ENCODE measurements at regions not wholly inside any gene's neighbourhood (a gene's known extent, or its start where the extent isn't known, plus 50 kb on each side); places are given as distances from the start of the nearest gene placed in this dataset.

DNA sequence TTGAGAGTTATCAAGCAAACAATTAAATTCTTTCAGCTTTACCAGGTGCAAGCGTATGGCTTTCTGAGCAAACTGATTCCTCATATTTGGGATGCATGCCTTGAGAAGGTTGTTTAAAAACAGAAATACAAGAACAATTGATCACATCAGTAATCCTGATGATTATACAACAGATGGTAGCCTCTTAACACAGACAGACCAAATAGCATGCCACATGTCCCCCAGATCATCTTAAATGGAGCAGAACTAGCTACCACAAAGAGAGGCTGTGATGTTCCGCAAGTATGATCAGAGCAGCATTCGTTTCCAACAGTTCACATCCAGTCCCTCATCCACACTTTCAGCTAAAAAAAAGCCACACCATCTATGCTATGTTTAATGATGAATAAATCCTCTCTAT is 246.2 kb upstream of the NRSN1 start:
- Mint-ChIP-seq H3K4me3 (no peak overlapping the region), H3K4me1 (ENCODE audit: low read depth) (no peaks in the 10 kb centered on the region), H3K36me3 (ENCODE audit: low read depth) (no peaks in the 10 kb centered on the region), H3K27ac (no peak overlapping the region), H3K9me3 (no peaks in the 10 kb centered on the region), H3K27me3 (ENCODE audit: low read depth) (no peaks in the 10 kb centered on the region)
- DNase-seq (ENCODE audit: low spot score), result no peak

DNA sequence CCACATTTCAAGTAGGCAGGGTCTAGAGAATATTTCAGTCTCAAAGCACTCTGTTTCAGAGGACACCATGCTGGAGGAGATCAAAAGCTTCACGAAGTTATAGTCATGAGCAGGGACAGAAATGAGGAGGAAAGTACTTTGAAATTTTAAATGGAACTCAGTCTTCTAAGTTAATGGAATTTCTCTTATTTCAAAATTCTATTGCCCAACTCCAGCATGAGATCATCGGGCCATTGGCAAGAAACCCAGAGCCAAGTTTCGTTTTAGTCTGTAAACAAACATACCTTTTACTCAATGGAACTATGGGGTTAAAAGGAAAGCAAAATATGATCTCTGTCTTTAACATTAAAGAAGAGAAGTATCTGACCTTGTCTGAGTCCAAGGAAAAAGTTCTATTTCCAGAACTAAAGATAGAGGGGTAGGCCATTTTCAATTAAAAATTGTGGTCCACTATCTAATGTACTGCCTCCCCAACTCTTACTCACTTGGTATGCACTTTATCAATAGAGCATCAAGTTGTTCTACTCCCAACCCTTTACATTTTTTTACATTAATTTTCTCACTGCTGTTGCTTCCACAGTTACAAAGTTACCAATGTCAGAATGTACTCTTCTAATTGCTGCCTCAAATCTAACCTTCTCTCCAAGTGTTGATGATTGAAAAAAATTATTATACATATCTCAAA is 235.3 kb upstream of the NRSN1 start:
- Mint-ChIP-seq H3K4me3 (no peak overlapping the region), H3K36me3 (ENCODE audit: low read depth) (no peaks in the 10 kb centered on the region), H3K4me1 (ENCODE audit: low read depth) (no peaks in the 10 kb centered on the region), H3K9me3 (no peaks in the 10 kb centered on the region), H3K27ac (no peak overlapping the region), H3K27me3 (ENCODE audit: low read depth) (no peaks in the 10 kb centered on the region)
- no peak for DNase-seq (ENCODE audit: low spot score)

DNA sequence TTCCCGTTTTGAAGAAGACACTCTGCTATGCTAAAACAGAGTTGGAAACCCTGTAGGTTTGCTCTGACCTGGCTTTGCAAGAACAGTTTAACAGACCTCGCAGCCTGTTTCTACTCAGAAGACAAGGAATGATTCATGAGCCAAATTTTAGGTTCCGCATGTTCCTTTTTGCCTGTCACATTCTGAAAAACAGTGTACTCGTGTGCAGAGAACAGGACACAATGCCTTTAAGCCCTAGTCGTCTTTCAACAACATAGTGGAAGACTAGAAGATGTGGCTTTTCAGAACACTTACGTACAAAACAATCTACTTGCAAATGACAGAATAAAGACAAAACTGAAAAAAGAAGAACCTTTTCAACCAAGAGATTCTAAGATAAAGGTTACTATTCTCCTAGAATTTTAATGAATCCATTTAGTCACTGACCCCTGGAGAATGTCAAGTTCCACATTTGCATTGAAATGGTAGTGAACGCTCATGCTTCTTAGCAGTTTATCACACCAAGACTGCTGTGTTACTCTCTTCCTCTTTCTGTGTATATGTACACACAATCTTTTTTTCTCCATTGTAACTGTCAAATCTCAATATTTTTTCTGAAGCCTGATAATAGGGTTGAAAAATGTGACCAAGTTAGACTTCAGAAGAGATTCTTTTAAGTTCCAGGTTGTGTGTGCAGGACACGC is 220.7 kb upstream of the NRSN1 start:
- no peak overlapping the region for H3K27ac Mint-ChIP-seq
- H3K9me3 Mint-ChIP-seq, result no peaks in the 10 kb centered on the region
- no peak overlapping the region for H3K4me3 Mint-ChIP-seq
- H3K36me3 Mint-ChIP-seq (ENCODE audit: low read depth), result no peaks in the 10 kb centered on the region
- H3K27me3 Mint-ChIP-seq (ENCODE audit: low read depth), result no peaks in the 10 kb centered on the region
- DNase-seq (ENCODE audit: low spot score), result no peak
- H3K4me1 Mint-ChIP-seq (ENCODE audit: low read depth), result no peaks in the 10 kb centered on the region

DNA sequence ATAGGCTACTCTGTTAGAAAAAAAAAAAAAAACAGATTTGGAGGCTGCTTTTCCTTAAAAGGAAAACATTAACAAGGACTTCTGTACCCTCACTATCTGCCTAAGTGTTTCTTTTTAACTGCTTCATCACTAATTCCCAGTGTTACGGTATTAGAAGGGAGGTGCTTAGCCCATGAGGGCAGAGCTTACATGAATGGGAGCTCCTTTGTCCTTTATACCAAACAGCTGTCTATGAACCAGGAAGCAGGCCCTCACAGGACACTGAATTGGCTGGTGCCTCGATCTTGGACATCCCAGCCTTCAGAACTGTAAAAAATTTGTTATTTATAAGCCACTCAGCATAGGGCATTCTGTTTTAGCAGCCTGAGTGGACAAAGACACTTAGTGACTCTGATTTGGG is 215.6 kb upstream of the NRSN1 start:
- Mint-ChIP-seq H3K4me1 (ENCODE audit: low read depth) (no peaks in the 10 kb centered on the region), H3K36me3 (ENCODE audit: low read depth) (no peaks in the 10 kb centered on the region), H3K27ac (no peak overlapping the region), H3K9me3 (no peaks in the 10 kb centered on the region), H3K4me3 (no peak overlapping the region), H3K27me3 (ENCODE audit: low read depth) (no peaks in the 10 kb centered on the region)
- DNase-seq (ENCODE audit: low spot score), result no peak

DNA sequence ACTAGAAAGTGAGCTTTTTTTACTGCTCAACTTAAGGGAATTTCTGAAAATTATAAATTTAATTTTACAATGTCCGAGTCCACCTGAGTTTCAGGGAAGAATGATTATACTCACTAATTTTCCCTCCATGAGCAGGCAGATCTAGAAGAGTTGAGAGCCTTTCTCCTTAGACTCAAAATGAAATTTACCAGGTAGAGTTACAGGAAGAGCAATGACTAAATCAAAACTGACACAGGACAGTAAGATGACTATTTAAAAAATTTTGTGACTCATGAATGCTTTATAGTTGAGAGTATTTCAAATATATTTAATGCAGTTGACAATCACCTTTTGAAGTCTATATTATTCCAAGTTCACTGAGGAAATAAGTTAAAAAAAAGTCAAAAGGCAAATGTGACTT is 198.1 kb upstream of the NRSN1 start:
- no peak for DNase-seq (ENCODE audit: low spot score)
- H3K9me3 Mint-ChIP-seq, result peaks cover 7% of the 10 kb centered on the region
- H3K4me3 Mint-ChIP-seq, result no peak overlapping the region
- H3K27me3 Mint-ChIP-seq (ENCODE audit: low read depth), result no peaks in the 10 kb centered on the region
- no peaks in the 10 kb centered on the region for H3K36me3 Mint-ChIP-seq (ENCODE audit: low read depth)
- no peaks in the 10 kb centered on the region for H3K4me1 Mint-ChIP-seq (ENCODE audit: low read depth)
- H3K27ac Mint-ChIP-seq, result no peak overlapping the region

DNA sequence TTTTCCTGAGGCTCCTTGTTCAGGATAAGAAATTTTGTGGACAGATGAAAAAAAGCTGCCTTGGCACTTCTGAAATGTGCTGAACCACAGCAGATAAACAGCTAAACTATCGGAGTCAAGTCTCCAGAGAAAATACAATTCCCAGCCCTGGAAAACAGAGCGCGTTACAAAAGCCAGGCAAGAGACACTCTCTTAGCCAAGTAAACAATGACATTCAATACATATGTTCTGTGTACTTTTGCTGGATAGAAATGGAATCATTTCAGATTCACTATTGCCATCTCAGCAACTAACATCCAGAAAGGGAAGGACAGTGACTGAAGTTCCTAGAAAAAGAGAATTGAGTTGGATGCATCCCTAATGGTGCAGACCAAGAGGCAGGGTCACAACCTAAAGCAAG is 196.8 kb upstream of the NRSN1 start:
- Mint-ChIP-seq H3K4me3 (no peak overlapping the region), H3K36me3 (ENCODE audit: low read depth) (no peaks in the 10 kb centered on the region), H3K27ac (no peak overlapping the region), H3K4me1 (ENCODE audit: low read depth) (no peaks in the 10 kb centered on the region), H3K27me3 (ENCODE audit: low read depth) (no peaks in the 10 kb centered on the region), H3K9me3 (peaks cover 7% of the 10 kb centered on the region)
- no peak for DNase-seq (ENCODE audit: low spot score)

DNA sequence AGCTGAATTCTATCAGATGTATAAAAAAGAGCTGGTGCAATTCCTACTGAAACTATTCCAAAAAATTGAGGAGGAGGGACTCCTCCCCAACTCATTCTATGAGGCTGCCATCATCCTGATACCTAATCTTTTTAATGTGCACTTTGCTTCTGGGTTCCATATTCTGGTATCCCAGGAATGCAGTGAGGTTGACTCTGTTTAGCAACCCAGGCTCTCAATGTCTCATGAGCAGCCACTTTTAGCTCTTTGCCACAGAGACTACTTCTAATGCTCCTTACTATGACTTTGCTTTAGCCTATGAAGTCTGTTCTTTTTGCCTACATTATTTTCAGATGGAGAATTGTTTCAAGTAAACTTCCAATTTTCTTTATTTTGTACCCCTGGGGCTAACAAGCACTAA is 185.5 kb upstream of the NRSN1 start:
- Mint-ChIP-seq H3K36me3 (ENCODE audit: low read depth) (no peaks in the 10 kb centered on the region), H3K27ac (no peak overlapping the region), H3K4me1 (ENCODE audit: low read depth) (no peaks in the 10 kb centered on the region), H3K27me3 (ENCODE audit: low read depth) (no peaks in the 10 kb centered on the region), H3K9me3 (no peaks in the 10 kb centered on the region), H3K4me3 (no peak overlapping the region)
- no peak for DNase-seq (ENCODE audit: low spot score)

DNA sequence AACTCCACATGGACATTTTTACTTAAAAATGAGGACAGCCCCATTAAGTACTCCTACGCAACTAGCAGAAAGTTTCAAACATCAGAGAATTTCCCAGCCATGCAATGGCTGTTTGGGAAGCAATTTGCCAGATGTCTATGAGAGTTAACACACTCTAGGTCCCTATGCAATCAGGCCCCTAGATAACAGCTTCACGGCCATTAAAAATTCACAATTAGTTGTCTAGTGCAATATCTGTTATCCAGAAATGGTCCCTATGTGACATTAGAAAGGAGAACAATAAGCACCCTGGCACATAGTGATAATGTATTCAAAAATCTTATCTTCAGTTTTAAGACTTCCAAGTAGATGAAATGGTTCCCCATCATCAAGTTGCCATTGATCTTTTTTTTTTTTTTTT is 174.3 kb upstream of the NRSN1 start:
- Mint-ChIP-seq H3K4me1 (ENCODE audit: low read depth) (no peaks in the 10 kb centered on the region), H3K4me3 (no peak overlapping the region), H3K9me3 (no peaks in the 10 kb centered on the region), H3K36me3 (ENCODE audit: low read depth) (no peaks in the 10 kb centered on the region), H3K27me3 (ENCODE audit: low read depth) (no peaks in the 10 kb centered on the region), H3K27ac (no peak overlapping the region)
- no peak for DNase-seq (ENCODE audit: low spot score)

DNA sequence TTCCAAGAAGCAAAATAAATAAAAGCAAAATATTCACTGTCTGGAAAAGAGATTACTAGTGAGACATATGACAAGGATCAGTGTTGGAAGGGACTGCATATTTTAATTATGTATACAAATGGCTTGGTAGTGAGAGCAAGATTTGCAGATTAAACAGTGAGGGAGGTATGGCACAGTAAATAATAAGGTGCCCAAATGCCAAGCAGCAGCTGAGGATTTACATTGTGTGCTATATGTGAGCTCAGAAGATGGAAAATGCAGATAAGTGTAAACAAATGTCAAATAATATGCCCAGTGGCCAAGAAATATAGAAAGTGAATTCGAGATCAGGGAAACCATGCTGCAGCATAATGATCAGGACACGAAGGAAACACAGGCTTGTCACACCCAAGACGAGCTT is 173.8 kb upstream of the NRSN1 start:
- H3K4me1 Mint-ChIP-seq (ENCODE audit: low read depth), result no peaks in the 10 kb centered on the region
- H3K27me3 Mint-ChIP-seq (ENCODE audit: low read depth), result no peaks in the 10 kb centered on the region
- H3K36me3 Mint-ChIP-seq (ENCODE audit: low read depth), result no peaks in the 10 kb centered on the region
- H3K9me3 Mint-ChIP-seq, result no peaks in the 10 kb centered on the region
- H3K27ac Mint-ChIP-seq, result no peak overlapping the region
- DNase-seq (ENCODE audit: low spot score), result no peak
- H3K4me3 Mint-ChIP-seq, result no peak overlapping the region

DNA sequence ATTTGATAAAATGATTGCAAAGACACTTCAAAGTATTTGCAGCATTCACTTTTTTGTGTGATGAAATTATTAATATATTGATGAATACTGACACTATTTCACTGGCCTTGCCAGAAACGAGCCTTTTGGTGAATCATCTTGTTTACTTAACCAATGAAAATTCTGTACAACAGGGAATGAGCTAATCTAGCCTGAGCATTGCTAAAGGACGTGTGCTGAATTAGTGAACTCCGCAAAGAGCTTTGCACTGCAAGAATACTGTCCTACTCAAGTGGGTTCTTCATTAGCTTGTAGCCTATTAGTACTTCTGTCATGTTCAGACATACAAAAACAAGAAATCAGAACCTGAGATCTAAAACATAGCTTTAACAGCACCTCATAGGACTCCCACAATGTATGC is 172.0 kb upstream of the NRSN1 start:
- no peaks in the 10 kb centered on the region for H3K4me1 Mint-ChIP-seq (ENCODE audit: low read depth)
- no peak overlapping the region for H3K4me3 Mint-ChIP-seq
- H3K9me3 Mint-ChIP-seq, result no peaks in the 10 kb centered on the region
- no peaks in the 10 kb centered on the region for H3K27me3 Mint-ChIP-seq (ENCODE audit: low read depth)
- no peaks in the 10 kb centered on the region for H3K36me3 Mint-ChIP-seq (ENCODE audit: low read depth)
- DNase-seq (ENCODE audit: low spot score), result no peak
- no peak overlapping the region for H3K27ac Mint-ChIP-seq

DNA sequence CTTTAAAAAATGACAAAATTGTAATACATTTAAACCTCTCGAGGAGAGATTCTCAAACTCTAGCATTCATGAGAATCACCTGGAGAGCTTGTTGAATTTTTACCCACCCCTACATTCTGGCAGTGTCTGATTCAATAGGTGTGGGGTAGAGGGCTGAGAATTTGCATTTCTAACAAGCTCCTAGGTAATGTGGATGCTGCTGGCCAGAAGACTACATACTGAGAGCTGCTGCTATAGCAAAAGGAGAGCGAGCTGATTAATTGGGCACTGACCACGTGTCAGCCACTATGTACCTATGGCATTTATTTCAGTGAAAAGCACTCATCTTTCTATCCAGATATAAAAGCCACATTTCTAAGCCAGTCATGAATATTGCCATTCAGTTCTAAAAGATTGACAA is 169.0 kb upstream of the NRSN1 start:
- Mint-ChIP-seq H3K9me3 (no peaks in the 10 kb centered on the region), H3K27ac (no peak overlapping the region)

DNA sequence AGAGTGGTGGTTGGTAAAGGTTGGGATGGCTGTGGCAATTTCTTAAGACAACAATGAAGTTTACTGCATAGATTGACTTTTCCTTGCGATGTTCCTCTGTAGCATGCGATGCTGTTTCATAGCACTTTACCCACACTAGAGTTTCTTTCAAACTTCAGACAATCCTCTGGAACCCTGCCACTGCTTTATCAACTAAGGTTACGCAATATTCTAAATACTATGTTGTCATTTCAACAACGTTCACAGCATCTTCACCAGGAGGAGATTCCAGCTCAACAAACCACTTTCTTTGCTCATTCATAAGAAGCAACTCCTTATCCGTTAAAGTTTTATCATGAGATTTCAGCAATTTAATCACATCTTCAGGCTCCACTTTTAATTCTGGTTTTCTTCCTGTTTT is 161.2 kb upstream of the NRSN1 start:
- Mint-ChIP-seq H3K4me3 (no peak overlapping the region), H3K36me3 (ENCODE audit: low read depth) (no peaks in the 10 kb centered on the region)

More for the DNA sequence above, 169.0 kb upstream of the NRSN1 start:
- Mint-ChIP-seq H3K27me3 (ENCODE audit: low read depth) (no peaks in the 10 kb centered on the region), H3K36me3 (ENCODE audit: low read depth) (no peaks in the 10 kb centered on the region), H3K4me3 (no peak overlapping the region), H3K4me1 (ENCODE audit: low read depth) (no peaks in the 10 kb centered on the region)
- no peak for DNase-seq (ENCODE audit: low spot score)

DNA sequence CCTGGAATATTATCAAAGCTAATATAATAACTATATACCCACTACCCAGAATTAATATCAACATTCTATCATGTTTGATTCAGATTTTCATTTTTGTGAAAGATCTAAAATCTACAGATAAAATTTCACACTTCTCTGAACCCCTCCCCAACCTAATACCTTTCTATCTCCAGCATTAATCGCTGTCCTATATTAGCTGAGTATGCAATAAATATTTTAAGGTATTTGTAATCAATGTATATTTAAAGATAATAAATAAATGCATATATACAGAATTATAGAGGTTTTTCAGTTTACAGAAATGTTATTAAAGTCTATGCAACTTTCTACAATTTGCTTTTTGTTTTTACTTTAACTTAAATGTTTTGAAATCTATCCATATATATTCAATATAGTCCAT is 156.7 kb upstream of the NRSN1 start:
- DNase-seq (ENCODE audit: low spot score), result no peak
- H3K4me1 Mint-ChIP-seq (ENCODE audit: low read depth), result no peaks in the 10 kb centered on the region
- no peaks in the 10 kb centered on the region for H3K27me3 Mint-ChIP-seq (ENCODE audit: low read depth)
- H3K4me3 Mint-ChIP-seq, result no peak overlapping the region
- no peak overlapping the region for H3K27ac Mint-ChIP-seq
- no peaks in the 10 kb centered on the region for H3K9me3 Mint-ChIP-seq
- H3K36me3 Mint-ChIP-seq (ENCODE audit: low read depth), result no peaks in the 10 kb centered on the region

More for the DNA sequence above, 161.2 kb upstream of the NRSN1 start:
- H3K27ac Mint-ChIP-seq, result no peak overlapping the region
- H3K27me3 Mint-ChIP-seq (ENCODE audit: low read depth), result no peaks in the 10 kb centered on the region
- DNase-seq (ENCODE audit: low spot score), result no peak
- no peaks in the 10 kb centered on the region for H3K9me3 Mint-ChIP-seq
- H3K4me1 Mint-ChIP-seq (ENCODE audit: low read depth), result no peaks in the 10 kb centered on the region

DNA sequence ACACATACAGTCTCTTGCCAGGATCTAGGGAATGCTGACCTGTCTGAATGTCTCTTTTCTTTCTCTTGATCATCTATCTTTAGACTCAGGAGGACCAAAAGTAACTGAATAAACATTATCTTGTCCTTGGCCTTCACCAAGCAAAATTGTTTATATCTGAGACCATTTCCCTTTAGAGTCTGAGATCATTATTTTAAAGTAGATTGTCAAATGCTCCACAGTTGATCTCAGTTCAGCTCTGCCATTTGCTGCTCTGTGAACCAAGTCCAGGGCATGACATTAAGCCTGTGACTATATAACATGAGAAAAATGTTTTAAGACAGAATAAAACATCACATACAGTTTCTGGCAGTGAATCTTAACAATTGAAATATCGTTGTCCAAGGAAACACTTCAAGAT is 148.3 kb upstream of the NRSN1 start:
- Mint-ChIP-seq H3K4me1 (ENCODE audit: low read depth) (no peaks in the 10 kb centered on the region), H3K36me3 (ENCODE audit: low read depth) (no peaks in the 10 kb centered on the region), H3K27me3 (ENCODE audit: low read depth) (no peaks in the 10 kb centered on the region), H3K27ac (no peak overlapping the region), H3K4me3 (no peak overlapping the region), H3K9me3 (no peaks in the 10 kb centered on the region)
- no peak for DNase-seq (ENCODE audit: low spot score)

DNA sequence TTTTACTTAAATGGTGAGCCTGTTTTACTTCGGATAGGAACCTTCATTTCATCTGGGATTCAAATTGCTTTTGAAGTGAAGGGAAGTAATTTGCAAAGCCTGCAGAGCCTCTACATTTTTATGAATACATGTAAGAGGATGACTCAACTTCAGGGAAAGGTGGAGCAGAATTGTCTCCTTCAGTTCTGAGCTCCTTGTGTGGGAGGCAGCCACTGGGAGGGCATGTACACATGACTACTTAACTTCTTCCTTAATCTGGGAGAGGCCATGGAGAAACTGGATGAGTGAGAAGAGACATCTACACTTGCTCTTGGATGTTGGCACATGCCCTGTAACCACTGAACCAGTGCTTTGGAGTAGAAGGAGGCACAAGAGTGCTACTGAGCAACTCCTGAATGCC is 145.1 kb upstream of the NRSN1 start:
- no peak for DNase-seq (ENCODE audit: low spot score)
- Mint-ChIP-seq H3K27me3 (ENCODE audit: low read depth) (no peaks in the 10 kb centered on the region), H3K27ac (no peak overlapping the region), H3K9me3 (no peaks in the 10 kb centered on the region), H3K4me1 (ENCODE audit: low read depth) (no peaks in the 10 kb centered on the region), H3K4me3 (no peak overlapping the region), H3K36me3 (ENCODE audit: low read depth) (no peaks in the 10 kb centered on the region)

All from T-helper 2 cell treated with Interferon-gamma antibody and Interleukin-4, amounts not matched to agents 5 μg/mL and 100 μg/mL, for 36 hours (primary cell).